ENCODE measurements at regions not wholly inside any gene's neighbourhood (a gene's known extent, or its start where the extent isn't known, plus 50 kb on each side); places are given as distances from the start of the nearest gene placed in this dataset.

GRCh38 chr4:79017481-79017880 is 78.2 kb upstream of the PAQR3 start:
- DNase-seq = no peak

- no peak for DNase-seq
Observed at GRCh38 chr4:79016878-79017277, 77.6 kb upstream of the PAQR3 start.

GRCh38 chr4:79015411-79015810 is 76.2 kb upstream of the PAQR3 start:
- DNase-seq = no peak

GRCh38 chr4:79014230-79014629 is 75.0 kb upstream of the PAQR3 start:
- DNase-seq = no peak

GRCh38 chr4:79013756-79014155 is 74.5 kb upstream of the PAQR3 start:
- no peak for DNase-seq

GRCh38 chr4:78990938-78991810 is 51.9 kb upstream of the PAQR3 start:
- DNase-seq = no peak

- no peak for DNase-seq
Observed at GRCh38 chr4:78989697-78990270, 50.5 kb upstream of the PAQR3 start.

Data from islet precursor cell (in vitro differentiated cells).